Activated T-cell treated with anti-CD3 and anti-CD28 coated beads, Interleukin-2, amount 50 U/mL, for 24 hours (primary cell): ENCODE measurements at regions not wholly inside any gene's neighbourhood (a gene's known extent, or its start where the extent isn't known, plus 50 kb on each side); places are given as distances from the start of the nearest gene placed in this dataset.

Source experiments
- DNase-seq: peaks from one replicate; pipeline ENCODE4 v3.0.0-alpha.2; 2020
- H3K27ac Mint-ChIP-seq: 2 replicates; pipeline ENCODE4 v1.8.0; 2020; ENCODE audit warnings: mild to moderate bottlenecking, mixed read lengths
- H3K27me3 Mint-ChIP-seq: 2 replicates; pipeline ENCODE4 v1.8.0; 2020; ENCODE audit warnings: mixed read lengths
- H3K36me3 Mint-ChIP-seq: 2 replicates; pipeline ENCODE4 v1.8.0; 2020; ENCODE audit warnings: low read depth, mixed read lengths
- H3K4me1 Mint-ChIP-seq: 2 replicates; pipeline ENCODE4 v1.8.0; 2020; ENCODE audit warnings: low read depth, mixed read lengths
- H3K4me3 Mint-ChIP-seq: 2 replicates; pipeline ENCODE4 v1.8.0; 2020; ENCODE audit warnings: mild to moderate bottlenecking, moderate library complexity, mixed read lengths
- H3K9me3 Mint-ChIP-seq: 2 replicates; pipeline ENCODE4 v1.8.0; 2020; ENCODE audit warnings: mixed read lengths

- no peak overlapping the region for H3K4me3 Mint-ChIP-seq
- H3K27ac Mint-ChIP-seq = peak overlapping the region; percentile 20
- no peaks in the 10 kb centered on the region for H3K36me3 Mint-ChIP-seq
Observed at GRCh38 chr13:44197791-44198770, 175.5 kb upstream of the SERP2 start.

GRCh38 chr13:44198826-44199225 lies 174.8 kb upstream of the SERP2 start:
- Mint-ChIP-seq H3K4me3 (no peak overlapping the region), H3K27me3 (peaks cover 23% of the 10 kb centered on the region), H3K9me3 (no peaks in the 10 kb centered on the region), H3K27ac (no peak overlapping the region), H3K4me1 (peaks cover 40% of the 10 kb centered on the region), H3K36me3 (no peaks in the 10 kb centered on the region)
- DNase-seq = no peak

More at GRCh38 chr13:44197791-44198770, 175.5 kb upstream of the SERP2 start:
- H3K4me1 Mint-ChIP-seq = peaks cover 40% of the 10 kb centered on the region
- H3K27me3 Mint-ChIP-seq = peaks cover 22% of the 10 kb centered on the region
- no peaks in the 10 kb centered on the region for H3K9me3 Mint-ChIP-seq
- DNase-seq = no peak

- Mint-ChIP-seq H3K4me3 (no peak overlapping the region), H3K36me3 (no peaks in the 10 kb centered on the region), H3K9me3 (no peaks in the 10 kb centered on the region), H3K4me1 (peaks cover 39% of the 10 kb centered on the region), H3K27me3 (peaks cover 24% of the 10 kb centered on the region), H3K27ac (no peak overlapping the region)
- DNase-seq = no peak
Observed at GRCh38 chr13:44199627-44200207, 173.9 kb upstream of the SERP2 start.

- no peaks in the 10 kb centered on the region for H3K36me3 Mint-ChIP-seq
- no peak for DNase-seq
- H3K27me3 Mint-ChIP-seq = peaks cover 28% of the 10 kb centered on the region
Observed at GRCh38 chr13:44206434-44206833, 167.2 kb upstream of the SERP2 start.

GRCh38 chr13:44207476-44207875 lies 166.1 kb upstream of the SERP2 start:
- no peaks in the 10 kb centered on the region for H3K36me3 Mint-ChIP-seq
- H3K27me3 Mint-ChIP-seq = peaks cover 28% of the 10 kb centered on the region
- no peak overlapping the region for H3K27ac Mint-ChIP-seq
- H3K4me3 Mint-ChIP-seq = no peak overlapping the region
- no peak for DNase-seq
- H3K9me3 Mint-ChIP-seq = peaks cover 5% of the 10 kb centered on the region
- H3K4me1 Mint-ChIP-seq = no peaks in the 10 kb centered on the region

More at GRCh38 chr13:44206434-44206833, 167.2 kb upstream of the SERP2 start:
- Mint-ChIP-seq H3K4me3 (no peak overlapping the region), H3K27ac (no peak overlapping the region), H3K4me1 (no peaks in the 10 kb centered on the region), H3K9me3 (peaks cover 5% of the 10 kb centered on the region)

GRCh38 chr13:44210525-44210924 lies 163.1 kb upstream of the SERP2 start:
- Mint-ChIP-seq H3K36me3 (no peaks in the 10 kb centered on the region), H3K4me1 (no peaks in the 10 kb centered on the region), H3K4me3 (no peak overlapping the region), H3K27me3 (peaks cover 24% of the 10 kb centered on the region), H3K27ac (no peak overlapping the region), H3K9me3 (peaks cover 4% of the 10 kb centered on the region)
- no peak for DNase-seq

GRCh38 chr13:44211286-44211685 lies 162.3 kb upstream of the SERP2 start:
- peaks cover 21% of the 10 kb centered on the region for H3K27me3 Mint-ChIP-seq
- H3K27ac Mint-ChIP-seq = no peak overlapping the region

GRCh38 chr13:44211704-44212346 lies 161.8 kb upstream of the SERP2 start:
- Mint-ChIP-seq H3K4me1 (no peaks in the 10 kb centered on the region), H3K27me3 (peaks cover 18% of the 10 kb centered on the region), H3K4me3 (no peak overlapping the region), H3K9me3 (no peaks in the 10 kb centered on the region), H3K27ac (no peak overlapping the region), H3K36me3 (no peaks in the 10 kb centered on the region)
- DNase-seq = no peak

More at GRCh38 chr13:44211286-44211685, 162.3 kb upstream of the SERP2 start:
- H3K4me1 Mint-ChIP-seq = no peaks in the 10 kb centered on the region
- H3K36me3 Mint-ChIP-seq = no peaks in the 10 kb centered on the region
- no peak for DNase-seq
- H3K9me3 Mint-ChIP-seq = no peaks in the 10 kb centered on the region
- H3K4me3 Mint-ChIP-seq = no peak overlapping the region

- Mint-ChIP-seq H3K36me3 (no peaks in the 10 kb centered on the region), H3K27ac (no peak overlapping the region), H3K4me1 (no peaks in the 10 kb centered on the region), H3K9me3 (no peaks in the 10 kb centered on the region), H3K4me3 (no peak overlapping the region), H3K27me3 (peaks cover 14% of the 10 kb centered on the region)
- DNase-seq = no peak
Observed at GRCh38 chr13:44212633-44213396, 160.8 kb upstream of the SERP2 start.

GRCh38 chr13:44218501-44219240 lies 155.0 kb upstream of the SERP2 start:
- H3K27me3 Mint-ChIP-seq = no peaks in the 10 kb centered on the region

GRCh38 chr13:44219577-44220548 lies 153.8 kb upstream of the SERP2 start:
- H3K9me3 Mint-ChIP-seq = no peaks in the 10 kb centered on the region
- no peaks in the 10 kb centered on the region for H3K4me1 Mint-ChIP-seq
- no peaks in the 10 kb centered on the region for H3K36me3 Mint-ChIP-seq
- no peak overlapping the region for H3K27ac Mint-ChIP-seq
- H3K4me3 Mint-ChIP-seq = no peak overlapping the region
- H3K27me3 Mint-ChIP-seq = no peaks in the 10 kb centered on the region
- DNase-seq = no peak

More at GRCh38 chr13:44218501-44219240, 155.0 kb upstream of the SERP2 start:
- no peaks in the 10 kb centered on the region for H3K36me3 Mint-ChIP-seq
- H3K9me3 Mint-ChIP-seq = no peaks in the 10 kb centered on the region
- H3K4me3 Mint-ChIP-seq = no peak overlapping the region
- H3K27ac Mint-ChIP-seq = no peak overlapping the region
- no peak for DNase-seq
- no peaks in the 10 kb centered on the region for H3K4me1 Mint-ChIP-seq

GRCh38 chr13:44220948-44221347 lies 152.7 kb upstream of the SERP2 start:
- no peak overlapping the region for H3K4me3 Mint-ChIP-seq
- no peaks in the 10 kb centered on the region for H3K36me3 Mint-ChIP-seq
- H3K27ac Mint-ChIP-seq = no peak overlapping the region
- H3K4me1 Mint-ChIP-seq = no peaks in the 10 kb centered on the region
- H3K9me3 Mint-ChIP-seq = no peaks in the 10 kb centered on the region
- H3K27me3 Mint-ChIP-seq = no peaks in the 10 kb centered on the region
- no peak for DNase-seq

GRCh38 chr13:44221657-44222056 lies 152.0 kb upstream of the SERP2 start:
- no peak overlapping the region for H3K4me3 Mint-ChIP-seq
- no peaks in the 10 kb centered on the region for H3K27me3 Mint-ChIP-seq
- no peak for DNase-seq
- no peak overlapping the region for H3K27ac Mint-ChIP-seq
- H3K36me3 Mint-ChIP-seq = no peaks in the 10 kb centered on the region
- H3K9me3 Mint-ChIP-seq = no peaks in the 10 kb centered on the region
- H3K4me1 Mint-ChIP-seq = no peaks in the 10 kb centered on the region
